Muscle of back (tissue), 3 donors: ENCODE measurements at regions not wholly inside any gene's neighbourhood (a gene's known extent, or its start where the extent isn't known, plus 50 kb on each side); places are given as distances from the start of the nearest gene placed in this dataset.
"Not testable (repeated sequence)": the region's sequence is repeated elsewhere in the genome, so short reads cannot be mapped to it uniquely, and the experiment has no call there.

ENCODE experiments used
- DNase-seq, 3 donors: peaks; one replicate each; pipeline versions ENCODE4 v3.0.0 to v3.0.0-alpha.2; 2013

DNA sequence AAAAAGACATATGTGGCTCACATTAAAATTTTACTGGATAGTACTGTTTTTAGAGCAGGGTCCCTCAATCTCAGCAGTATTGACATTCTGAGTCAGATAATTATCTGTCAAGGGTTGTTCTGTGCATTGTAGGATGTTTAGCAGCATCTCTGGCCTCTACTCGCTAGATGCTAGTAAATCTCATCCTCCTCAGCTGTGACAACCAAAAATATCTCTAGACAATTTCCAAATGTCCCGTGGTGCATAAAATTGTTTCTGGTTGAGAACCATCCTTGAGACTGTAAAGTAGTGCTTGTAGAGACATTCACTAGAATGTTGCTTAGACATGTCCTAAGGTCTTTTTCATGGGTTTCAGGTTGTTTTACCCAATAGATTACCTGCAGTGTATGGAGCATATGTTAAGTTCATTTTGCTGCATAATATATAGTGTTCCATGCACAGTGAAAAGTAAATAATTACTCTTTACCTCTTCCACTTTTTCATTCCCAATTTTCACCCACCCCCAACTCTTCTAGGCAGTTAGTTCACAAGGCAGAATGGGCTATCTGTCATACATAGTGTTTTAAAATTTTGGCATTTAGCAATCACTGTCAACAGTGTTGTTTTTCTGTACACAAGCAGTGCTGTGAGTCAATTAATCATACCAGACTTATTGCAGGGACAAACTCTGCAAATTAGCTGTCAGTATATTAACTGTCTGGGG, 200.2 kb upstream of the SLC38A2 start:
- DNase-seq = no peak

GRCh38 chr12:46571608-46572007, 199.0 kb upstream of the SLC38A2 start:
- DNase-seq = peak in 1 of 3 donors; percentile 45

- no peak for DNase-seq
Measured at GRCh38 chr12:46569826-46570439, 197.4 kb upstream of the SLC38A2 start.

DNA sequence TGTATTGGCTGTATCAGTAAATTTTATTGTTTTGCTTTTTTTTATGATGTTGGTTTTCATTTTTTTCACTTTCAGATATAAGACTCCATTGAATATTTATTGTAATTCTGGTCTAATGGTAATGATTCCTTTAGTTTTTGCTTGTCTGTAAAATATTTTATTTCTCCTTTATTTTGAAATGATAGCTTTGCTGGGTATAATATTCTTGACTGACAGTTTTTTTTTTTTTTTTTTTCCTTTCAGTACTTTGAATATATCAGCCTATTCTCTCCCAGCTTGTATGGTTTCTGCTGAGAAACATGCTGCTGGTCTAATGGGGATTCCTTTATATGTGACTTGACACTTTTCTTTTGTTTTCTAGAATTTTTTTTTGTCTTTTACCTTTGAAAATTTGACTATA, 195.1 kb upstream of the SLC38A2 start:
- DNase-seq = no peak

DNA sequence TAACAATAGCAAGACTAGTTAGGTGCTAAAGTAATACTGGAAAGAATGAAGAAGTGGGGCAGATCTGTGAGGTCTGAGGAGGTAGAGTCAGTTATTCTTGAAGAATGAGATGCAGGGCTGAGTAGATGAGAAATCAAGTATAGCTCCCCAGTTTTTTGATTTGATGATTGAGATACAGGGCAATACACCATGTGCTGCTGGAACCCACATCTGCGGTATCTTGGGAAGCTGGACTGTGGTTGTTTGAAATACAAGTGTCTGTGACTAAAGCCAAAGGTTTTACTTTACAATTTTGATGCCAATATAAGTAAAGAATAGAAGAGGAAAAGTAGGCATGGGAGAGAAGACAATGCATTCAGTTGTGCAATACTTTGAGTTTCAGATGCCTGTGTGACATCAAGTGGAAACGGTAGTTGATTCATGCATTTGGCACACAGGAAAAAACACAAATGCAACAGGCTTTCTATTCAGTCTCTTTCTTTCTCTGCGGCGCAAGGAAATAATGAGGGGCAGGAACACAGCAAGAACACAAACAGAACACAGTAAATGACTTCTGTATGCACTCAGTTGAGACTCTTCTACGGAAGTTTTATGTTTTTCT, 190.2 kb upstream of the SLC38A2 start:
- no peak for DNase-seq

DNA sequence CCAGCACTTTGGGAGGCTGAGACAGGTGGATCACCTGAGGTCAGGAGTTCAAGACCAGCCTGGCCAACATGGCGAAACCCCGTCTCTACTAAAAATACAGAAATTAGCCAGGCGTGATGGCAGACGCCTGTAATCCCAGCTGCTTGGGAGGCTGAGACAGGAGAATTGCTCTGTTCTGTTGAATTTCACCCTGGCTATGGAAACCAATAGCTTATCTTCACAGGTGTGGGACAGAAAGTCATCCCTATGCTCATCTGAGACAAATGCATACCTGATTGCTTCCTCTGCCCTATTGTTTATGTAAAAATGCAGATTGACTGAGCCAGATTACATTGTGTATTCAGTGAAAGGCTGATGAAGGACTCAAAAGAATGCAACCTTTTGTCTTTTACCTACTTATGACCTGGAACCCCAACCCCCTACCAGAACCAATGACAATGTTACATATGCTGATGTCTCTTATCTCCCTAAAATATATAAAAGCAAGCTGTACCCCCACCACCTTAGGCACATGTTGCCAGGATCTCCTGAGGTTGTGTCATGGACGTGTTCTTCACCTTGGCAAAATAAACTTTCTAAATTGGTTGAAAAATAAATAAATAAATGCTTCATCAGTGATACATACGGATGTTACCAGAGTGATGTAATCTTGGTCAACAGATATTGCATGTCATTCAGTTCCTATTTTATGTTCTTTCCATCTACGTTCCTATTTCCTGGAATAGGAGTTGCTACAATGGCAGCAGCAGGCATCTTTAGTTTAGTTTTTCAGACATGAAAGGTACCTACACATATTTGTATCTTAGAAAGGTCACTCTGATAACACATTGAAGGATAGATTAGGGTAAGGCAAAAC, 189.4 kb upstream of the SLC38A2 start:
- DNase-seq = not testable (repeated sequence)

- no peak for DNase-seq
Measured at GRCh38 chr12:46560874-46561273, 188.3 kb upstream of the SLC38A2 start.

- no peak for DNase-seq
Measured at GRCh38 chr12:46560089-46560488, 187.5 kb upstream of the SLC38A2 start.

DNA sequence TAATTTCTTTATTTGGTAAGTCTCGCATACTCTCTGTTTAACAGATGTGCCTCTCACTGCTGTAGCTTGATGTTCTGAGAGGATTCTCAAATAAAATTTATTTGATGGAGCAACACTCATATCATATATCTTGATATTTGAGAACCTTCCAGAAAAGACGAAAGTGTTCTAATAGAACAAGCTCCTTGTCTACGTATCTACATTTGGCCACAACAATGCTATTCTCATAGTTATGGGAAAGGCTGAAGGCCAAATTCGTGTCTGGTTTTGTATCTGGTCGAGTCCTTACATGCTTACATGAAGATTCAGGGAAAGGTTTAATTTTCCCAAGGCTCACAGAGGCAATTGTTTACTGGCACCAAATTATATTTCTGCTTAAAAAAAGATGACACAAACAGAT, 186.7 kb upstream of the SLC38A2 start:
- peak in 2 of 3 donors; percentile 71 to 88 for DNase-seq

- DNase-seq = no peak
Measured at GRCh38 chr12:46558677-46559076, 186.1 kb upstream of the SLC38A2 start.

GRCh38 chr12:46557539-46558373, 185.2 kb upstream of the SLC38A2 start:
- no peak for DNase-seq

DNA sequence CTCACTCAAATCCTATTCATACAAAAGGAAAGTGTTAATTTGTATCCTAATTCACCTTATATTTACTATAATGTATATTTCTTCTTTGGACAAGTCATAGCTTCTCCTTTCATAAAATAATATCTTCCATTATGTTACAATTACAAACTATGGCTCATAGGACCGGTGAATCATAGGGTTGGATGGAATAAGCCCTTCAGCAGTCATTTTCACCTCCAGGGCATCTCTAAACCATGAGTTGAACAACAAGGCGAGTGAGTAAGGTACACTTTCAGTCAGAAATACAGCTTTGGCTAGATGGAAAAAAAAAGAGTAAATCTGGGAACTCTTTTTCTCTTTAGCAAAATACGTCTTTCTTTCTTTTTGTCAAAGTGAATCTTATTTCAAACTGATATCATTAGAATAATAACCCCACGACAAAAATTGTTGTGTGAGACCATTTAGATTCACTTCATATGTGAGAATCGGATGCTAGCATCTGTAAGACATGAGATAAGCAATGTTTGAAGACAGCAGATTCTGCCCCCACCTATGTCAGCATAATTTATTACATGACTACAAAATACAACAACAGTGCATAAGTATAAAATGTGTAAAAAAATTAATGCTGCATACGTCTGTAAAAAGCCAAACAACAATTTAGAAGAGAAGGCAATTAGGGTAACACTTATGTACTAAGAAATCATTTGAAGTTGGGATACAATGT, 184.4 kb upstream of the SLC38A2 start:
- peak in 1 of 3 donors; percentile 80 for DNase-seq

DNA sequence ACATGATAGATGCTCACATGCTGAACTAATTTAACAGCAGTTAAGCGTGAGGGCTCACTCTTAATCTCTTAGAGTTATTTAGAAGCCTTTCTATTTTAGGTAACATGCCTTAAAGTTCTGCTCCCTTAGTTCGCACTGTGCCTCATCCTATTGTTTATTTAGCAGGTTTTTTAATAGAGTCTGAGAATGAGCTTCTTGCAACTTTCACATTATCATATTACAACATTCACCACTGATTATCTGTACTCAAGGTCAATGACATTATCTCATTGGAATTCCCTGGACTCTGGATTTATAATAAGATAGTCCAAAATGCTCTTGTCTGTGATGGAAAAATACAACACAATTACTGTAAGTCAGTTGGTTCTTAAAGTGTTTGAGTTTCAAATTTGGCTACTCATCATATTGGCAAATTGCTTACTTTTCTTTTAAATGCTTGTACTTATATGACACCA, 183.6 kb upstream of the SLC38A2 start:
- DNase-seq = peak in 2 of 3 donors; percentile 77 to 94

DNA sequence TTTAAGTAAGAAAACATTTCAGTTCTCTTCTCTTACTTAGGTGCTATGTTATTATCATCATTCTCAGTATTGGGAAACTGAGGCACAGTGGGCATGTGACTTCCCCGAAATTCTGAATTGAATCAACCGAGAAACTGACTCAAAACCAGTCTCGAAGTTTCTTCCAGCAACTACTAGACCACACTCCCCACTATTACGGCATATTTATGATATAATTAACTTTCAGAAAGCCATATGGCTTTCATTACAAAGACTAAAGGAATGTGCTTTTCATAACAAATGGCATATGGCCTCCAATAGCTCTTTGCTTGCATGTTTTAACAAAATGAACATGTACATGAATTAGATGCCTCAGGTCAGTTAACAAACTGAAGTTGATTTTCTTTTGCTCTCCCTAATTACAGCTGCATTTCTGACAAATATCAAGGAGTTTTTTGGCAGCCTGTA, 182.9 kb upstream of the SLC38A2 start:
- peak in 2 of 3 donors; percentile 69 to 83 for DNase-seq

- peak in 1 of 3 donors; percentile 54 for DNase-seq
Measured at GRCh38 chr12:46554460-46554859, 181.9 kb upstream of the SLC38A2 start.

GRCh38 chr12:46553911-46554310, 181.3 kb upstream of the SLC38A2 start:
- peak in 2 of 3 donors; percentile 33 to 72 for DNase-seq

GRCh38 chr12:46553266-46553665, 180.7 kb upstream of the SLC38A2 start:
- no peak for DNase-seq

GRCh38 chr12:46550266-46550879, 177.8 kb upstream of the SLC38A2 start:
- DNase-seq = no peak

GRCh38 chr12:46549527-46550265, 177.1 kb upstream of the SLC38A2 start:
- DNase-seq = peak in 1 of 3 donors; percentile 86
